Fibroblast of villous mesenchyme (primary cell): ENCODE measurements at regions not wholly inside any gene's neighbourhood (a gene's known extent, or its start where the extent isn't known, plus 50 kb on each side); places are given as distances from the start of the nearest gene placed in this dataset.
A peak's percentile ranks its signal among the peaks of the same experiment; 100 is the strongest.

Experiments used
- DNase-seq: peaks from one replicate; pipeline ENCODE4 v3.0.0-alpha.2; 2010; ENCODE audit warnings: low read depth
- H3K4me3 ChIP-seq: 2 replicates; pipeline ENCODE4 v1.5.1; 2011; ENCODE audit warnings: low read depth, mild to moderate bottlenecking, low read length
- TF ChIP-seq, protein P1 (sequence below): IDR thresholded peaks from 2 replicates; pipeline ENCODE4 v1.5.1; 2012; ENCODE audit warnings: low read depth, mild to moderate bottlenecking, low read length; ENCODE audit not compliant: insufficient read depth

GRCh38 chr14:29098656-29099055 is 332.1 kb downstream of the FOXG1 start:
- no peak overlapping the region for H3K4me3 ChIP-seq
- no peak for DNase-seq
- TF ChIP-seq, protein P1, sequence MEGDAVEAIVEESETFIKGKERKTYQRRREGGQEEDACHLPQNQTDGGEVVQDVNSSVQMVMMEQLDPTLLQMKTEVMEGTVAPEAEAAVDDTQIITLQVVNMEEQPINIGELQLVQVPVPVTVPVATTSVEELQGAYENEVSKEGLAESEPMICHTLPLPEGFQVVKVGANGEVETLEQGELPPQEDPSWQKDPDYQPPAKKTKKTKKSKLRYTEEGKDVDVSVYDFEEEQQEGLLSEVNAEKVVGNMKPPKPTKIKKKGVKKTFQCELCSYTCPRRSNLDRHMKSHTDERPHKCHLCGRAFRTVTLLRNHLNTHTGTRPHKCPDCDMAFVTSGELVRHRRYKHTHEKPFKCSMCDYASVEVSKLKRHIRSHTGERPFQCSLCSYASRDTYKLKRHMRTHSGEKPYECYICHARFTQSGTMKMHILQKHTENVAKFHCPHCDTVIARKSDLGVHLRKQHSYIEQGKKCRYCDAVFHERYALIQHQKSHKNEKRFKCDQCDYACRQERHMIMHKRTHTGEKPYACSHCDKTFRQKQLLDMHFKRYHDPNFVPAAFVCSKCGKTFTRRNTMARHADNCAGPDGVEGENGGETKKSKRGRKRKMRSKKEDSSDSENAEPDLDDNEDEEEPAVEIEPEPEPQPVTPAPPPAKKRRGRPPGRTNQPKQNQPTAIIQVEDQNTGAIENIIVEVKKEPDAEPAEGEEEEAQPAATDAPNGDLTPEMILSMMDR: no peak

GRCh38 chr14:29102266-29102665 is 335.7 kb downstream of the FOXG1 start:
- H3K4me3 ChIP-seq: no peak overlapping the region
- DNase-seq: no peak
- TF ChIP-seq, protein P1: no peak

- no peak overlapping the region for H3K4me3 ChIP-seq
- TF ChIP-seq, protein P1: no peak
- DNase-seq: no peak
These were observed 336.4 kb downstream of the FOXG1 start for GRCh38 chr14:29102996-29103395.

- no peak for DNase-seq
- TF ChIP-seq, protein P1: no peak
- no peak overlapping the region for H3K4me3 ChIP-seq
These were observed 342.3 kb downstream of the FOXG1 start for GRCh38 chr14:29108908-29109307.

- DNase-seq: no peak
- H3K4me3 ChIP-seq: no peak overlapping the region
- TF ChIP-seq, protein P1: no peak
These were observed 343.0 kb downstream of the FOXG1 start for GRCh38 chr14:29109589-29109988.

- no peak overlapping the region for H3K4me3 ChIP-seq
- DNase-seq: peak; percentile 10
- TF ChIP-seq, protein P1: no peak
These were observed 345.0 kb downstream of the FOXG1 start for GRCh38 chr14:29111554-29111953.

- DNase-seq: no peak
- TF ChIP-seq, protein P1: no peak
- H3K4me3 ChIP-seq: no peak overlapping the region
These were observed 356.4 kb downstream of the FOXG1 start for GRCh38 chr14:29123017-29123416.
